Dedifferentiated amniotic fluid mesenchymal stem cell (primary cell): ENCODE measurements at regions not wholly inside any gene's neighbourhood (a gene's known extent, or its start where the extent isn't known, plus 50 kb on each side); places are given as distances from the start of the nearest gene placed in this dataset.

Source experiments
- DNase-seq: peaks from one replicate; pipeline ENCODE4 v3.0.0-alpha.2; 2016; ENCODE audit errors: extremely low spot score

GRCh38 chr6:169852504-169853195 lies 101.2 kb downstream of the ERMARD start:
- DNase-seq = no peak

- DNase-seq = no peak
These were observed 100.5 kb downstream of the ERMARD start for GRCh38 chr6:169851641-169852503.

- no peak for DNase-seq
These were observed 99.3 kb downstream of the ERMARD start for GRCh38 chr6:169850746-169851145.

GRCh38 chr6:169850154-169850553 lies 98.7 kb downstream of the ERMARD start:
- no peak for DNase-seq

- DNase-seq = no peak
These were observed 98.0 kb downstream of the ERMARD start for GRCh38 chr6:169849396-169849795.

- DNase-seq = no peak
These were observed 97.5 kb downstream of the ERMARD start for GRCh38 chr6:169848946-169849345.

GRCh38 chr6:169847901-169848311 lies 96.5 kb downstream of the ERMARD start:
- no peak for DNase-seq

- no peak for DNase-seq
These were observed 95.8 kb downstream of the ERMARD start for GRCh38 chr6:169847141-169847674.

GRCh38 chr6:169846286-169847056 lies 95.0 kb downstream of the ERMARD start:
- no peak for DNase-seq

- DNase-seq = no peak
These were observed 94.2 kb downstream of the ERMARD start for GRCh38 chr6:169845426-169846285.

- DNase-seq = no peak
These were observed 93.5 kb downstream of the ERMARD start for GRCh38 chr6:169844946-169845345.

- no peak for DNase-seq
These were observed 92.6 kb downstream of the ERMARD start for GRCh38 chr6:169843991-169844390.

GRCh38 chr6:169843110-169843509 lies 91.7 kb downstream of the ERMARD start:
- DNase-seq = no peak

- no peak for DNase-seq
These were observed 90.6 kb downstream of the ERMARD start for GRCh38 chr6:169841907-169842606.

- no peak for DNase-seq
These were observed 89.8 kb downstream of the ERMARD start for GRCh38 chr6:169841251-169841650.

- DNase-seq = no peak
These were observed 88.6 kb downstream of the ERMARD start for GRCh38 chr6:169839898-169840631.

GRCh38 chr6:169839493-169839892 lies 88.1 kb downstream of the ERMARD start:
- DNase-seq = no peak

- no peak for DNase-seq
These were observed 87.6 kb downstream of the ERMARD start for GRCh38 chr6:169839029-169839481.

GRCh38 chr6:169838346-169839028 lies 87.1 kb downstream of the ERMARD start:
- DNase-seq = no peak
